HCT116 (cell line): ENCODE measurements at regions not wholly inside any gene's neighbourhood (a gene's known extent, or its start where the extent isn't known, plus 50 kb on each side); places are given as distances from the start of the nearest gene placed in this dataset.
"Not testable (repeated sequence)": the region's sequence is repeated elsewhere in the genome, so short reads cannot be mapped to it uniquely, and the experiment has no call there.

ENCODE experiments used
- ATAC-seq: fragments of 200-7000 bp; cut with Tn5 transposase; 2 replicates; pipeline ENCODE4 v1.9.1; 2020; ENCODE audit warnings: mild to moderate bottlenecking, moderate library complexity
- BruUV-seq: library from RNA; stranded (reverse); fragments of 400-500 nt; replicated peaks from 2 replicates; lab custom pipeline; 2021; lab: Mats Ljungman, UMichigan
- CTCF ChIA-PET: fragments of 300-600 bp; sonication (Branson Sonifier 250); formaldehyde crosslinking; loops from one replicate; lab custom pipeline; 2021; ENCODE audit warnings: antibody characterized with exemption; lab: Charles Lee
- POLR2A ChIA-PET: fragments of 300-600, 350-600 bp; sonication (Branson Sonifier 250); formaldehyde crosslinking; loops from one replicate; lab custom pipeline; 2021; ENCODE audit warnings: antibody characterized with exemption; lab: Charles Lee
- RAD21 ChIA-PET, 2 experiments: fragments of 300-600 bp; sonication (Branson Sonifier 250); formaldehyde crosslinking; loops; one replicate each; lab custom pipeline; 2023; ENCODE audit warnings: low total read pairs in 2 of 2; ENCODE audit not compliant: uncharacterized antibody in 2 of 2, unreplicated experiment in 2 of 2, low non-redundant PET in 1 of 2; lab: Charles Lee
- DNase-seq: peaks from one replicate; pipeline ENCODE4 v3.0.0-alpha.2; 2010; ENCODE audit warnings: low read depth, low spot score
- H2AFZ ChIP-seq: fragments of 200-600 bp; shearing (Covaris generic), sonication (generic); 2 replicates; pipeline ENCODE4 v1.6.1; 2017; ENCODE audit warnings: low read depth, mixed run types, mixed read lengths, antibody characterized with exemption, low read length; ENCODE audit not compliant: poor library complexity, severe bottlenecking
- H3K27ac ChIP-seq: 2 replicates; pipeline ENCODE4 v1.5.1; 2012; ENCODE audit warnings: low read depth, low read length
- H3K27me3 ChIP-seq: fragments of 200-600 bp; sonication (generic); 2 replicates; pipeline ENCODE4 v1.6.1; 2016; ENCODE audit warnings: mixed run types, low read length, mixed read lengths; ENCODE audit not compliant: insufficient read depth
- H3K36me3 ChIP-seq, 2 experiments: fragments of 200-500 bp in 1 of 2; fragments of 200-600 bp in 1 of 2; sonication (Bioruptor generic) in 1 of 2; sonication (generic) in 1 of 2; 2 replicates each; pipeline versions ENCODE4 v1.5.1 to v1.6.1; 2014 to 2016; ENCODE audit warnings: low read length in 2 of 2, inconsistent platforms in 1 of 2, mixed read lengths in 1 of 2, mixed run types in 1 of 2; ENCODE audit not compliant: insufficient read depth in 2 of 2, control insufficient read depth in 1 of 2
- H3K4me1 ChIP-seq, 2 experiments: fragments of 200-600 bp in 1 of 2; sonication (generic) in 1 of 2; 2 replicates each; pipeline versions ENCODE4 v1.5.1 to v1.6.1; 2012 to 2017; ENCODE audit warnings: low read length in 2 of 2, inconsistent platforms in 1 of 2, mild to moderate bottlenecking in 1 of 2, mixed read lengths in 1 of 2, mixed run types in 1 of 2, moderate library complexity in 1 of 2; ENCODE audit not compliant: insufficient read depth in 2 of 2, control insufficient read depth in 1 of 2
- H3K4me2 ChIP-seq: fragments of 200-600 bp; sonication (generic); 2 replicates; pipeline ENCODE4 v1.6.1; 2017; ENCODE audit warnings: mixed run types, low read length, mixed read lengths
- H3K4me3 ChIP-seq, 2 experiments: fragments of 200-600 bp in 1 of 2; sonication (generic) in 1 of 2; replicated peaks in 1 of 2; 2 replicates each; pipeline ENCODE4 v1.5.1; 2011 to 2016; ENCODE audit warnings: low read length in 2 of 2, control low read depth in 1 of 2, low read depth in 1 of 2, mild to moderate bottlenecking in 1 of 2, mixed read lengths in 1 of 2, mixed run types in 1 of 2
- H3K79me2 ChIP-seq: fragments of 200-600 bp; sonication (generic); 2 replicates; pipeline ENCODE4 v1.6.1; 2017; ENCODE audit warnings: mild to moderate bottlenecking, mixed run types, low read length, moderate library complexity, mixed read lengths; ENCODE audit not compliant: insufficient read depth
- H3K9ac ChIP-seq: fragments of 200-600 bp; sonication (generic); 2 replicates; pipeline ENCODE4 v1.6.1; 2016; ENCODE audit warnings: low read length, mixed read lengths
- H3K9me2 ChIP-seq: fragments of 200-600 bp; sonication (generic), shearing (Covaris generic); 2 replicates; pipeline ENCODE4 v1.6.1; 2017; ENCODE audit warnings: mixed run types, mild to moderate bottlenecking, moderate library complexity; ENCODE audit not compliant: insufficient read depth
- H3K9me3 ChIP-seq, 2 experiments: fragments of 200-500 bp in 1 of 2; fragments of 200-600 bp in 1 of 2; sonication (Bioruptor generic) in 1 of 2; sonication (generic) in 1 of 2; 2 replicates each; pipeline ENCODE4 v1.6.1; 2014 to 2017; ENCODE audit warnings: low read length in 2 of 2, mixed read lengths in 2 of 2, inconsistent platforms in 1 of 2, low read depth in 1 of 2, mild to moderate bottlenecking in 1 of 2, mixed run types in 1 of 2, moderate library complexity in 1 of 2; ENCODE audit not compliant: control insufficient read depth in 1 of 2, insufficient read depth in 1 of 2
- H4K20me1 ChIP-seq: fragments of 200-600 bp; sonication (generic), shearing (Covaris generic); 2 replicates; pipeline ENCODE4 v1.6.1; 2017; ENCODE audit warnings: mixed run types, mild to moderate bottlenecking, moderate library complexity; ENCODE audit not compliant: insufficient read depth
- intact Hi-C: fragments of 100-400 bp; cut with micrococcal nuclease; formaldehyde crosslinking; loops from 2 replicates; pipeline ENCODE4 v1.10.0; 2022

GRCh38 chr21:6569587-6570392 lies 3951.6 kb upstream of the TPTE start:
- ATAC-seq, H3K9me2 ChIP-seq, POLR2A ChIA-PET, BruUV-seq, H3K9me3 ChIP-seq, H3K4me3 ChIP-seq, H3K79me2 ChIP-seq, H3K9ac ChIP-seq, RAD21 ChIA-PET, H3K4me2 ChIP-seq, H4K20me1 ChIP-seq, H3K27me3 ChIP-seq, H3K27ac ChIP-seq, intact Hi-C loops, CTCF ChIA-PET, H3K4me1 ChIP-seq, DNase-seq, H2AFZ ChIP-seq, H3K36me3 ChIP-seq: not testable (repeated sequence)

GRCh38 chr21:6570700-6571368 lies 3950.5 kb upstream of the TPTE start:
- H3K4me1 ChIP-seq, H3K4me2 ChIP-seq, H3K79me2 ChIP-seq, H3K27me3 ChIP-seq, H2AFZ ChIP-seq, H4K20me1 ChIP-seq, RAD21 ChIA-PET, H3K4me3 ChIP-seq, H3K9ac ChIP-seq, H3K9me2 ChIP-seq, H3K9me3 ChIP-seq, H3K27ac ChIP-seq, CTCF ChIA-PET, DNase-seq, BruUV-seq, intact Hi-C loops, POLR2A ChIA-PET, H3K36me3 ChIP-seq: not testable (repeated sequence)
- 0 out of 2 replicates have a peak, but pooled peaks have one; percentile 26 for ATAC-seq

GRCh38 chr21:6573576-6573975 lies 3947.8 kb upstream of the TPTE start:
- H2AFZ ChIP-seq, BruUV-seq, intact Hi-C loops: not testable (repeated sequence)

GRCh38 chr21:6579801-6580200 lies 3941.6 kb upstream of the TPTE start:
- POLR2A ChIA-PET, H3K27ac ChIP-seq, H3K79me2 ChIP-seq, RAD21 ChIA-PET, ATAC-seq, H3K4me2 ChIP-seq, H4K20me1 ChIP-seq, BruUV-seq, H3K36me3 ChIP-seq, intact Hi-C loops, CTCF ChIA-PET, H3K4me1 ChIP-seq, DNase-seq, H3K4me3 ChIP-seq, H3K9me2 ChIP-seq, H3K27me3 ChIP-seq, H3K9ac ChIP-seq, H3K9me3 ChIP-seq, H2AFZ ChIP-seq: not testable (repeated sequence)

More at GRCh38 chr21:6573576-6573975, 3947.8 kb upstream of the TPTE start:
- H3K4me2 ChIP-seq, H3K4me3 ChIP-seq, H3K36me3 ChIP-seq, DNase-seq, H3K9ac ChIP-seq, POLR2A ChIA-PET, H4K20me1 ChIP-seq, H3K27me3 ChIP-seq, CTCF ChIA-PET, H3K27ac ChIP-seq, ATAC-seq, H3K79me2 ChIP-seq, RAD21 ChIA-PET, H3K4me1 ChIP-seq, H3K9me2 ChIP-seq, H3K9me3 ChIP-seq: not testable (repeated sequence)
